ENCODE measurements at regions not wholly inside any gene's neighbourhood (a gene's known extent, or its start where the extent isn't known, plus 50 kb on each side); places are given as distances from the start of the nearest gene placed in this dataset.

- DNase-seq (ENCODE audit: insufficient read length, low spot score) = no peak
- FAIRE-seq = no peak
- no peak for TF ChIP-seq CTCF (IDR thresholded peaks at IDR 0.05; ENCODE audit: insufficient read depth, missing control alignments)
Observed at GRCh38 chr6:114437235-114437634, 94.4 kb upstream of the HS3ST5 start.

GRCh38 chr6:114436691-114437090 is 93.9 kb upstream of the HS3ST5 start:
- TF ChIP-seq CTCF (IDR thresholded peaks at IDR 0.05; ENCODE audit: insufficient read depth, missing control alignments) = no peak
- DNase-seq (ENCODE audit: insufficient read length, low spot score) (no peak), FAIRE-seq (no peak)

GRCh38 chr6:114435985-114436384 is 93.2 kb upstream of the HS3ST5 start:
- no peak for TF ChIP-seq CTCF (IDR thresholded peaks at IDR 0.05; ENCODE audit: insufficient read depth, missing control alignments)
- FAIRE-seq = no peak
- no peak for DNase-seq (ENCODE audit: insufficient read length, low spot score)

- TF ChIP-seq CTCF (IDR thresholded peaks at IDR 0.05; ENCODE audit: insufficient read depth, missing control alignments) = no peak
- DNase-seq (ENCODE audit: insufficient read length, low spot score) (no peak), FAIRE-seq (no peak)
Observed at GRCh38 chr6:114432400-114432799, 89.6 kb upstream of the HS3ST5 start.

GRCh38 chr6:114431641-114432040 is 88.8 kb upstream of the HS3ST5 start:
- TF ChIP-seq CTCF (IDR thresholded peaks at IDR 0.05; ENCODE audit: insufficient read depth, missing control alignments) = no peak
- FAIRE-seq (peak; percentile 83), DNase-seq (ENCODE audit: insufficient read length, low spot score) (no peak)

GRCh38 chr6:114430534-114431124 is 87.8 kb upstream of the HS3ST5 start:
- DNase-seq (ENCODE audit: insufficient read length, low spot score) (no peak), FAIRE-seq (no peak)
- TF ChIP-seq CTCF (IDR thresholded peaks at IDR 0.05; ENCODE audit: insufficient read depth, missing control alignments) = no peak

- FAIRE-seq (no peak), DNase-seq (ENCODE audit: insufficient read length, low spot score) (no peak)
- no peak for TF ChIP-seq CTCF (IDR thresholded peaks at IDR 0.05; ENCODE audit: insufficient read depth, missing control alignments)
Observed at GRCh38 chr6:114428341-114428740, 85.5 kb upstream of the HS3ST5 start.
